IMR-90 (cell line): ENCODE measurements at regions not wholly inside any gene's neighbourhood (a gene's known extent, or its start where the extent isn't known, plus 50 kb on each side); places are given as distances from the start of the nearest gene placed in this dataset.

Experiments
- ATAC-seq: fragments of 200-7000 bp; cut with Tn5 transposase; 2 replicates; pipeline ENCODE4 v1.9.1; 2020; ENCODE audit warnings: low read depth, mild to moderate bottlenecking, moderate library complexity
- BruUV-seq: library from RNA; stranded (reverse); fragments of 400-500 nt; replicated peaks from 2 replicates; lab custom pipeline; 2021; lab: Mats Ljungman, UMichigan
- CTCF ChIA-PET: fragments of 300-600 bp; formaldehyde crosslinking; extraction: SDS; loops from one replicate; lab custom pipeline; 2021; ENCODE audit warnings: antibody characterized with exemption; lab: Yijun Ruan, JAX
- POLR2A ChIA-PET: fragments of 300-600 bp; sonication (Branson Sonifier 250); formaldehyde crosslinking; loops from one replicate; lab custom pipeline; 2022; ENCODE audit warnings: antibody characterized with exemption; ENCODE audit not compliant: unreplicated experiment; lab: Charles Lee
- DNase-seq: peaks from one replicate; pipeline ENCODE4 v3.0.0; 2013
- H2AFZ ChIP-seq: replicated peaks from 2 replicates; pipeline ENCODE3; 2013; ENCODE audit warnings: low read length, mild to moderate bottlenecking; ENCODE audit not compliant: poor library complexity
- H2AK5ac ChIP-seq: 2 replicates; pipeline ENCODE4 v1.6.1; 2013; ENCODE audit warnings: low read depth, low read length, inconsistent platforms
- H2AK9ac ChIP-seq: replicated peaks from 2 replicates; pipeline ENCODE3; 2013; ENCODE audit warnings: mild to moderate bottlenecking, low read depth, low read length, moderate library complexity; ENCODE audit not compliant: poor library complexity
- H2BK120ac ChIP-seq: 2 replicates; pipeline ENCODE4 v1.6.1; 2013; ENCODE audit warnings: low read depth, low read length, inconsistent platforms
- H2BK15ac ChIP-seq: 3 replicates; pipeline ENCODE4 v1.6.1; 2013; ENCODE audit warnings: low read depth, low read length, inconsistent platforms
- H2BK20ac ChIP-seq: 2 replicates; pipeline ENCODE4 v1.6.1; 2013; ENCODE audit warnings: low read depth, mild to moderate bottlenecking, inconsistent platforms, low read length, moderate library complexity
- H2BK5ac ChIP-seq: 2 replicates; pipeline ENCODE4 v1.6.1; 2013; ENCODE audit warnings: mild to moderate bottlenecking, low read depth, low read length, inconsistent platforms; ENCODE audit not compliant: poor library complexity, severe bottlenecking
- H3K14ac ChIP-seq: replicated peaks from 2 replicates; pipeline ENCODE4 v1.6.1; 2013; ENCODE audit warnings: low read depth, low read length, inconsistent platforms
- H3K18ac ChIP-seq: 2 replicates; pipeline ENCODE4 v1.6.1; 2013; ENCODE audit warnings: low read depth, low read length, control low read depth
- H3K23ac ChIP-seq: 2 replicates; pipeline ENCODE4 v1.6.1; 2013; ENCODE audit warnings: low read depth, low read length, inconsistent platforms
- H3K27ac ChIP-seq: 2 replicates; pipeline ENCODE4 v1.5.1; 2013; ENCODE audit warnings: mild to moderate bottlenecking, control low read depth, low read length; ENCODE audit not compliant: insufficient read depth
- H3K27me3 ChIP-seq: 2 replicates; pipeline ENCODE4 v1.6.1; 2013; ENCODE audit warnings: low read length; ENCODE audit not compliant: control insufficient read depth, insufficient read depth
- H3K36me3 ChIP-seq: 2 replicates; pipeline ENCODE4 v1.6.1; 2013; ENCODE audit warnings: low read length, mixed read lengths; ENCODE audit not compliant: control insufficient read depth, insufficient read depth
- H3K4ac ChIP-seq: 2 replicates; pipeline ENCODE4 v1.6.1; 2013; ENCODE audit warnings: low read depth, low read length, inconsistent platforms
- H3K4me1 ChIP-seq: 2 replicates; pipeline ENCODE4 v1.6.1; 2013; ENCODE audit warnings: low read length, mixed read lengths; ENCODE audit not compliant: control insufficient read depth, insufficient read depth
- H3K4me2 ChIP-seq: 2 replicates; pipeline ENCODE4 v1.6.1; 2013; ENCODE audit warnings: low read depth, mild to moderate bottlenecking, control low read depth, low read length, moderate library complexity
- H3K4me3 ChIP-seq: 2 replicates; pipeline ENCODE4 v1.5.1; 2013; ENCODE audit warnings: low read depth, mild to moderate bottlenecking, control low read depth, low read length, moderate library complexity; ENCODE audit not compliant: insufficient read depth
- H3K56ac ChIP-seq: 2 replicates; pipeline ENCODE4 v1.6.1; 2013; ENCODE audit warnings: low read length, inconsistent platforms; ENCODE audit not compliant: insufficient read depth; ENCODE audit errors: extremely low read depth
- H3K79me1 ChIP-seq, 2 experiments: 2 replicates each; pipeline ENCODE4 v1.6.1; 2013; ENCODE audit warnings: low read length in 2 of 2, inconsistent platforms in 1 of 2, low read depth in 1 of 2
- H3K9ac ChIP-seq: 2 replicates; pipeline ENCODE4 v1.6.1; 2013; ENCODE audit warnings: low read depth, low read length, control low read depth
- H3K9me1 ChIP-seq: 2 replicates; pipeline ENCODE4 v1.6.1; 2013; ENCODE audit warnings: low read length, inconsistent platforms; ENCODE audit not compliant: insufficient read depth
- H3K9me3 ChIP-seq: 2 replicates; pipeline ENCODE4 v1.6.1; 2013; ENCODE audit warnings: low read length; ENCODE audit not compliant: control insufficient read depth, insufficient read depth
- H4K20me1 ChIP-seq: 2 replicates; pipeline ENCODE4 v1.6.1; 2013; ENCODE audit warnings: low read length, inconsistent platforms; ENCODE audit not compliant: insufficient read depth
- H4K5ac ChIP-seq: 2 replicates; pipeline ENCODE4 v1.6.1; 2013; ENCODE audit warnings: mild to moderate bottlenecking, low read depth, low read length, control low read depth
- H4K8ac ChIP-seq, 2 experiments: 2 replicates each; pipeline ENCODE4 v1.6.1; 2013; ENCODE audit warnings: low read depth in 2 of 2, low read length in 2 of 2, control low read depth in 1 of 2, inconsistent platforms in 1 of 2
- H4K91ac ChIP-seq: 2 replicates; pipeline ENCODE4 v1.6.1; 2013; ENCODE audit warnings: low read depth, low read length, inconsistent platforms; ENCODE audit not compliant: insufficient read depth
- ELK1 ChIP-seq: fragments of 150-350 bp; IDR thresholded peaks from 2 replicates; pipeline ENCODE4 v1.6.1; 2016; ENCODE audit warnings: low read depth, mild to moderate bottlenecking, low read length, moderate library complexity, borderline replicate concordance
- FOS ChIP-seq: fragments of 150-350 bp; IDR thresholded peaks from 2 replicates; pipeline ENCODE4 v1.6.1; 2016; ENCODE audit warnings: low read depth, low read length
- WGBS, 2 experiments: methylation state at CpG; one replicate each; pipeline versions ENCODE4 v1.1.5 to v1.1.7; 2013; ENCODE audit warnings: missing lambda C conversion rate in 2 of 2; ENCODE audit not compliant: insufficient read length in 1 of 2; ENCODE audit errors: extremely low coverage in 2 of 2; 5-methylcytosine and 5-hydroxymethylcytosine counted together
- dilution Hi-C: fragments of 300-500 bp; cut with HindIII; formaldehyde crosslinking; loops from one replicate; pipeline ENCODE4 v1.14.3; 2018; ENCODE audit warnings: low sequenced_read_pairs; ENCODE audit not compliant: unreplicated experiment
- in situ Hi-C: fragments of 300-500 bp; cut with MboI; formaldehyde crosslinking; loops from 3 replicates; pipeline ENCODE4 v1.14.3; 2019; ENCODE audit warnings: low sequenced_read_pairs, inconsistent platforms, mixed read lengths
- intact Hi-C: fragments of 100-400 bp; cut with micrococcal nuclease; formaldehyde crosslinking; loops from 2 replicates; pipeline ENCODE4 v1.10.0; 2022

GRCh38 chr6:80523531-80523997 is 417.1 kb downstream of the BCKDHB start:
- ATAC-seq (no peak; the same call in 1 of the 2 replicates), DNase-seq (peak; percentile 52)
- no peaks in the 10 kb centered on the region for H4K20me1 ChIP-seq
- no peak overlapping the region for H3K56ac ChIP-seq
- H3K4me2 ChIP-seq: no peak overlapping the region; the same call in 1 of the 2 replicates
- dilution Hi-C loops: no loop called here
- H2AK5ac ChIP-seq: peak overlapping the region; percentile 29; the same call in 1 of the 2 replicates
- H2AFZ ChIP-seq: peak overlapping the region; percentile 68
- H4K8ac ChIP-seq: peak overlapping the region in 1 of 2 experiments; percentile 54; a peak in 1 of 4 replicates
- H3K18ac ChIP-seq: peak overlapping the region; percentile 54; the same call in 1 of the 2 replicates
- H4K91ac ChIP-seq: 0 out of 2 replicates have a peak overlapping the region, but pooled peaks have one; percentile 48
- intact Hi-C loops: no loop called here
- peak overlapping the region; percentile 25 for H2BK5ac ChIP-seq
- WGBS, 2 experiments: 70% methylated on average over 2 of the region's 11 CpGs; no CpG with 5 or more reads in 1 of the 2 experiments
- ChIA-PET POLR2A (no interaction called here), CTCF (no interaction called here)
- no peak overlapping the region for H3K27ac ChIP-seq
- in situ Hi-C loops: no loop called here
- peak overlapping the region; percentile 6; the same call in 1 of the 2 replicates for H4K5ac ChIP-seq
- peak overlapping the region; percentile 48 for H2AK9ac ChIP-seq
- H3K36me3 ChIP-seq: no peaks in the 10 kb centered on the region
- no peaks in the 10 kb centered on the region for H3K27me3 ChIP-seq
- no peak overlapping the region for H3K14ac ChIP-seq
- no peaks in the 10 kb centered on the region for H3K9me3 ChIP-seq
- no peaks in the 10 kb centered on the region for H3K79me1 ChIP-seq
- peaks cover 6% of the 10 kb centered on the region for H3K4me1 ChIP-seq
- TF ChIP-seq FOS: peak; percentile 60; the same call in 1 of the 2 replicates
- no peak for TF ChIP-seq ELK1
- H2BK15ac ChIP-seq: no peak overlapping the region
- no peak overlapping the region for H3K4me3 ChIP-seq
- no TSS peak for BruUV-seq
- peak overlapping the region; percentile 45 for H2BK120ac ChIP-seq
- H3K4ac ChIP-seq: peak overlapping the region; percentile 16; the same call in 1 of the 2 replicates
- H2BK20ac ChIP-seq: 0 out of 2 replicates have a peak overlapping the region, but pooled peaks have one; percentile 10
- H3K23ac ChIP-seq: no peak overlapping the region
- no peak overlapping the region for H3K9ac ChIP-seq
- H3K9me1 ChIP-seq: peaks cover 6% of the 10 kb centered on the region
